ENCODE measurements at regions not wholly inside any gene's neighbourhood (a gene's known extent, or its start where the extent isn't known, plus 50 kb on each side); places are given as distances from the start of the nearest gene placed in this dataset.
"Not testable (repeated sequence)": the region's sequence is repeated elsewhere in the genome, so short reads cannot be mapped to it uniquely, and the experiment has no call there.

DNA sequence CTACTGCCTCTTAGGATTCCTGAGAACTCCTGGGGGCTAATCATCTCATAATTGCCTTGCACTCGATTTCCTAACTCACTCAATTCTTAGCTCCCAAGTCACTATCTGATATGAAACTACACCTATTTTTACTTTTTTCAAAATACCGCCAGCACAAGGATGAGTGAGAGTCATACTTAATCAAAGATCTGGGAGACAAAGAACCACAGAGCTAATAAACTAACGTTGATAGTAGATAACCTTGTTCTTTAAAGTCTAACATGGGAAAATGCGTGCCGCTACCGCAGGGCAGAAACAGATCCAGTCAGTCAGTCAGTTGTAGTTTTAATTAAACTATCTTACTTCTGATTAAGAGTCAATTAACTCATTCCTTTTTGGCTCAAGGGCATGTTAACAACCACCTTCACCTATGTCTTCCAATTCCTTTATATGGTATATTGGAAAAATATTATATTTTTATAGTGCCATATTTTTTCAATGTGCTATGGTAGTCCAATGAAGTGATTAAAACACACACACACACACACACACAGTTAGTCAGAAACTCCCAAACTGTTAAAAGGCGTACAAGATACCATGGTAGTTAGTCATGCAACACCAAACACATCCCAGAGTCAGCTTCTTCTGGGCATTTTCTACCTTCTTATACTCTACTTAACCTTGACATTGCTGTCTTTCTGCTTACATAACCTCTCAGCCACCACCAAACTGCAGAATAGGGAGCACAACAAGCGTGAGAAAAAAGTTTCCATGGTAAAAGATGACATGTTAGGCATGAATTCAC, 114.0 kb downstream of the KLHL28 start:
- TF ChIP-seq EZH2phosphoT487 (IDR thresholded peaks at IDR 0.05; ENCODE audit: borderline replicate concordance, low read depth, low read length) (no peak), CTCF (conservative IDR thresholded peaks at IDR 0.05; ENCODE audit: low read length) (no peak)
- intact Hi-C loops (cut with micrococcal nuclease; ENCODE audit: unreplicated experiment): no loop called here
- Histone ChIP-seq H3K9me2 (ENCODE audit: insufficient read depth, low read length) (no peaks in the 10 kb centered on the region), H3K27ac (ENCODE audit: low read depth, low read length, poor library complexity, severe bottlenecking) (no peak overlapping the region), H3K4me2 (ENCODE audit: low read length) (no peak overlapping the region), H3K4me1 (ENCODE audit: insufficient read depth, low read length, poor library complexity, severe bottlenecking) (no peaks in the 10 kb centered on the region), H3K9me3 (ENCODE audit: low read length) (no peaks in the 10 kb centered on the region), H3K4me3 (ENCODE audit: low read depth, low read length, poor library complexity, severe bottlenecking) (no peak overlapping the region), H2AFZ (ENCODE audit: low read length) (no peak overlapping the region), H3K36me3 (ENCODE audit: insufficient read depth, low read length) (no peaks in the 10 kb centered on the region), H3K79me2 (ENCODE audit: insufficient read depth, low read depth, low read length) (no peaks in the 10 kb centered on the region), H4K20me1 (ENCODE audit: insufficient read depth, low read length) (no peaks in the 10 kb centered on the region)
- BruUV-seq (replicated peaks): no TSS peak
- POLR2A ChIA-PET: interaction anchor here (0.6 to 1.4 kb wide), 3 partner anchors 134 to 449 kb away, joined by 3 to 4 read pairs (median 3); no protein-coding TSS in a partner anchor
- CTCF ChIA-PET (ENCODE audit: unreplicated experiment): no interaction called here
- DNase-seq (ENCODE audit: low spot score): no peak

DNA sequence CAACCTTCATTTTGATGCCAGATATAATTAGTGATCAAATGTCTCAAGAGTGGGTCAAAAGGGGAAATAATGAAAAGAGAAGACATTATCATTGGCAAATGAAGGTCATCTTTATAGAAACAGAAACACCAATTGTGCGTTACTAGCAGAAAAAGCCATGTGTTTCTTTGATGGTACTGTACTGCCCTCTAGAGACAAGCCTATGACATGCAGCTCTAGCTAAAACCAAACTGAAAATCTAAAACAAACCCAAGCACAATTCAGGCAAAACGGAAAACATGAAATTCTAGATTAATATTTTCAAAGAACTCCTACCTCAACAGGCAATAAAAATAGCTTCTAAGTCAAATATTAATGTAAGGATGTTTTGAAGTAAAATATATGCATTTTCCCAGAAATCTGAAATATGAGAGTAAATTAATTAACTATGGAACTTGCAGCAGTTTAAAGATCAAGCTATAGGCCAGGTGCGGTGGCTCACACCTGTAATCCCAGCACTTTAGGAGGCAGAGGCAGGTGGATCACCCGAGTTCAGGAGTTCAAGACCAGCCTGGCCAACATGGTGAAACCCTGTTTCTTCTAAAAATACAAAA, 115.4 kb downstream of the KLHL28 start:
- Histone ChIP-seq H3K36me3 (ENCODE audit: insufficient read depth, low read length) (no peaks in the 10 kb centered on the region), H3K79me2 (ENCODE audit: insufficient read depth, low read depth, low read length) (no peaks in the 10 kb centered on the region), H2AFZ (ENCODE audit: low read length) (peak overlapping the region; percentile 37; the same call in 1 of the 2 replicates), H3K9me3 (ENCODE audit: low read length) (no peaks in the 10 kb centered on the region), H3K4me2 (ENCODE audit: low read length) (peak overlapping the region; percentile 9; the same call in 1 of the 2 replicates), H3K4me1 (ENCODE audit: insufficient read depth, low read length, poor library complexity, severe bottlenecking) (no peaks in the 10 kb centered on the region), H3K27ac (ENCODE audit: low read depth, low read length, poor library complexity, severe bottlenecking) (no peak overlapping the region), H3K4me3 (ENCODE audit: low read depth, low read length, poor library complexity, severe bottlenecking) (no peak overlapping the region), H3K9me2 (ENCODE audit: insufficient read depth, low read length) (no peaks in the 10 kb centered on the region), H4K20me1 (ENCODE audit: insufficient read depth, low read length) (no peaks in the 10 kb centered on the region)
- peak; percentile 58 for DNase-seq (ENCODE audit: low spot score)
- ChIA-PET POLR2A (interaction anchor here (0.8 to 1.4 kb wide), 2 partner anchors 450 to 451 kb away, joined by 3 read pairs; no protein-coding TSS in a partner anchor), CTCF (ENCODE audit: unreplicated experiment) (no interaction called here)
- BruUV-seq (replicated peaks): no TSS peak
- intact Hi-C loops (cut with micrococcal nuclease; ENCODE audit: unreplicated experiment): no loop called here
- TF ChIP-seq EZH2phosphoT487 (IDR thresholded peaks at IDR 0.05; ENCODE audit: borderline replicate concordance, low read depth, low read length) (no peak), CTCF (conservative IDR thresholded peaks at IDR 0.05; ENCODE audit: low read length) (peak; percentile 97)

DNA sequence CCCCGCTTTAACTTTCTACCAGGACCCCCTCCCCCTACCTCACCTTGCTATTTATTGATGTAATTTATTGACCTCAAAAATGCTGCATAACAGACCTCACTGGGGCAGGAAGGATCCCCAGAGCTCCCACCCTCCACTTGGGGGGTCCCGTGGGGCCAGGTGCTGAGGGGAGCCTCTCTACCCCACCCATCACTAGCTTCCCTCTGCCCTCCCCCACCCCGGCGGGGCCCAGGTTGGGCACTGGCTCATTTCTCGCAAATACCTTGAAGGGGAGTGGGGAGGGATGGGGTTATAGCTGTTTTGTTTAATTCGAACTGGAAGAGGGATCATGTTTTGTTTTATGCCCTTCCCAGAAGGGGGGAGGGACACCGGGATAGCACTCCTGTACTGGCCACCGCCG, 125.8 kb downstream of the KLHL28 start:
- CTCF ChIA-PET (ENCODE audit: unreplicated experiment): not testable (repeated sequence)

More for the DNA sequence above, 125.8 kb downstream of the KLHL28 start:
- BruUV-seq (replicated peaks); H3K4me3 ChIP-seq (ENCODE audit: low read depth, low read length, poor library complexity, severe bottlenecking); H3K4me1 ChIP-seq (ENCODE audit: insufficient read depth, low read length, poor library complexity, severe bottlenecking); intact Hi-C loops (cut with micrococcal nuclease; ENCODE audit: unreplicated experiment); H4K20me1 ChIP-seq (ENCODE audit: insufficient read depth, low read length); H3K4me2 ChIP-seq (ENCODE audit: low read length); H3K27ac ChIP-seq (ENCODE audit: low read depth, low read length, poor library complexity, severe bottlenecking); H3K79me2 ChIP-seq (ENCODE audit: insufficient read depth, low read depth, low read length); H3K9me3 ChIP-seq (ENCODE audit: low read length); H3K9me2 ChIP-seq (ENCODE audit: insufficient read depth, low read length); DNase-seq (ENCODE audit: low spot score); H2AFZ ChIP-seq (ENCODE audit: low read length); H3K36me3 ChIP-seq (ENCODE audit: insufficient read depth, low read length): not testable (repeated sequence)
- POLR2A ChIA-PET: interaction anchor here (0.5 kb wide), 1 partner anchor 1485 kb away, joined by 6 read pairs; no protein-coding TSS in a partner anchor

All from OCI-LY7 (cell line).